SK-N-SH (cell line): ENCODE measurements at regions not wholly inside any gene's neighbourhood (a gene's known extent, or its start where the extent isn't known, plus 50 kb on each side); places are given as distances from the start of the nearest gene placed in this dataset.

Experiments
- CTCF ChIP-seq: fragments of 200-600 bp; sonication (generic); IDR thresholded peaks from 2 replicates; pipeline ENCODE4 v1.6.1; 2017; ENCODE audit warnings: antibody characterized with exemption, mild to moderate bottlenecking, moderate library complexity
- EP300 ChIP-seq, 2 experiments: IDR thresholded peaks; 2 replicates each; pipeline versions ENCODE4 v1.4.0 to v1.6.1; 2012; ENCODE audit warnings: borderline replicate concordance in 1 of 2, low read depth in 1 of 2, low read length in 1 of 2
- FOXM1 ChIP-seq: IDR thresholded peaks from 2 replicates; pipeline ENCODE4 v1.4.0; 2012; ENCODE audit warnings: low read depth, mild to moderate bottlenecking
- GABPA ChIP-seq: IDR thresholded peaks from 2 replicates; pipeline ENCODE4 v1.4.0; 2012; ENCODE audit warnings: low read depth, mild to moderate bottlenecking
- GATA2 ChIP-seq: sonication (generic); formaldehyde crosslinking; IDR thresholded peaks from 2 replicates; pipeline ENCODE4 v1.5.0; 2020; ENCODE audit warnings: mild to moderate bottlenecking, missing genetic modification reagents
- IRF3 ChIP-seq: fragments of 150-350 bp; IDR thresholded peaks from 2 replicates; pipeline ENCODE4 v1.6.1; 2016; ENCODE audit warnings: mild to moderate bottlenecking, low read depth, low read length
- JUND ChIP-seq: IDR thresholded peaks from 2 replicates; pipeline ENCODE4 v1.4.0; 2012
- MAX ChIP-seq: IDR thresholded peaks from 2 replicates; pipeline ENCODE4 v1.4.0; 2012; ENCODE audit warnings: low read depth
- MEF2A ChIP-seq: IDR thresholded peaks from 2 replicates; pipeline ENCODE4 v1.4.0; 2012; ENCODE audit warnings: low read depth, borderline replicate concordance
- REST ChIP-seq: IDR thresholded peaks from 2 replicates; pipeline ENCODE4 v1.6.1; 2012; ENCODE audit warnings: mild to moderate bottlenecking, low read depth, low read length, moderate library complexity
- YY1 ChIP-seq: IDR thresholded peaks from 2 replicates; pipeline ENCODE4 v1.4.0; 2012; ENCODE audit warnings: low read depth, mild to moderate bottlenecking
- ZBTB33 ChIP-seq: IDR thresholded peaks from 2 replicates; pipeline ENCODE4 v1.4.0; 2012; ENCODE audit warnings: low read depth, borderline replicate concordance

- no peak for TF ChIP-seq CTCF
- no peak for TF ChIP-seq IRF3
- TF ChIP-seq GATA2 (CRISPR knock-in tag), result no peak
- no peak for TF ChIP-seq EP300 (IDR thresholded peaks at IDR 0.05; ENCODE audit: borderline replicate concordance in 1 of 2, low read depth in 1 of 2, low read length in 1 of 2)
- no peak for TF ChIP-seq JUND
- no peak for TF ChIP-seq MEF2A
- no peak for TF ChIP-seq FOXM1
- no peak for TF ChIP-seq YY1
- no peak for TF ChIP-seq GABPA
- TF ChIP-seq MAX, result no peak
- TF ChIP-seq REST, result no peak
- TF ChIP-seq ZBTB33, result no peak
Measured at GRCh38 chr12:124222368-124223245, 72.3 kb upstream of the RFLNA start.
